ENCODE measurements at regions not wholly inside any gene's neighbourhood (a gene's known extent, or its start where the extent isn't known, plus 50 kb on each side); places are given as distances from the start of the nearest gene placed in this dataset.

DNA sequence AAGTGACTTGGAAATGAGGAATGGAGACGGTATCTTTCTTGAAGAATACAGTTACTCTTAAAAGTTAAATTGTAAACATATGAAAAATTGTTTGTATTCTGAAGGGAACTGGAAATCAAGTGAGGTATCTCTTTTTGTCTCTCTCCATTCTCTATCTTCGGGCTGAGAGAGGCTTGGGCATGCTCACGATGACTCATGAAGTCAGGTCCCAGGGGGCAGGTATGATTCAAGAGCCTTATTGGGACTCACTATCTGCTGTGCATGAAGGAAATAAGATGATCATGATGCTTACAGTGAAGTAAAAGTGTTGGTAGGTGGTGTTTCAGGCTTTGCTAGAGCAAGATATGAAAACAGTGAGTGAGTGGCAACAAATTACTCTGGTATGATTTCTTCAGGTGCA, 200.4 kb upstream of the PITX2 start:
- no peaks in the 10 kb centered on the region for H3K4me1 ChIP-seq
- 69 to 84% methylated on average over 3 of the region's 3 CpGs for WGBS, 2 donors (ENCODE audit: low coverage in 1 of 2)
- no peak overlapping the region for H3K27ac ChIP-seq
- no peaks in the 10 kb centered on the region for H3K9me3 ChIP-seq
- H3K4me3 ChIP-seq = no peak overlapping the region
- H3K27me3 ChIP-seq = no peaks in the 10 kb centered on the region
- H3K36me3 ChIP-seq = no peaks in the 10 kb centered on the region
- ATAC-seq = no peak
- TF ChIP-seq EP300 (IDR thresholded peaks at IDR 0.05) = no peak
- no peak for TF ChIP-seq POLR2AphosphoS5 (IDR thresholded peaks at IDR 0.05)
- TF ChIP-seq POLR2A (IDR thresholded peaks at IDR 0.05) = no peak
- TF ChIP-seq, protein P1, sequence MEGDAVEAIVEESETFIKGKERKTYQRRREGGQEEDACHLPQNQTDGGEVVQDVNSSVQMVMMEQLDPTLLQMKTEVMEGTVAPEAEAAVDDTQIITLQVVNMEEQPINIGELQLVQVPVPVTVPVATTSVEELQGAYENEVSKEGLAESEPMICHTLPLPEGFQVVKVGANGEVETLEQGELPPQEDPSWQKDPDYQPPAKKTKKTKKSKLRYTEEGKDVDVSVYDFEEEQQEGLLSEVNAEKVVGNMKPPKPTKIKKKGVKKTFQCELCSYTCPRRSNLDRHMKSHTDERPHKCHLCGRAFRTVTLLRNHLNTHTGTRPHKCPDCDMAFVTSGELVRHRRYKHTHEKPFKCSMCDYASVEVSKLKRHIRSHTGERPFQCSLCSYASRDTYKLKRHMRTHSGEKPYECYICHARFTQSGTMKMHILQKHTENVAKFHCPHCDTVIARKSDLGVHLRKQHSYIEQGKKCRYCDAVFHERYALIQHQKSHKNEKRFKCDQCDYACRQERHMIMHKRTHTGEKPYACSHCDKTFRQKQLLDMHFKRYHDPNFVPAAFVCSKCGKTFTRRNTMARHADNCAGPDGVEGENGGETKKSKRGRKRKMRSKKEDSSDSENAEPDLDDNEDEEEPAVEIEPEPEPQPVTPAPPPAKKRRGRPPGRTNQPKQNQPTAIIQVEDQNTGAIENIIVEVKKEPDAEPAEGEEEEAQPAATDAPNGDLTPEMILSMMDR (IDR thresholded peaks at IDR 0.05) = no peak

DNA sequence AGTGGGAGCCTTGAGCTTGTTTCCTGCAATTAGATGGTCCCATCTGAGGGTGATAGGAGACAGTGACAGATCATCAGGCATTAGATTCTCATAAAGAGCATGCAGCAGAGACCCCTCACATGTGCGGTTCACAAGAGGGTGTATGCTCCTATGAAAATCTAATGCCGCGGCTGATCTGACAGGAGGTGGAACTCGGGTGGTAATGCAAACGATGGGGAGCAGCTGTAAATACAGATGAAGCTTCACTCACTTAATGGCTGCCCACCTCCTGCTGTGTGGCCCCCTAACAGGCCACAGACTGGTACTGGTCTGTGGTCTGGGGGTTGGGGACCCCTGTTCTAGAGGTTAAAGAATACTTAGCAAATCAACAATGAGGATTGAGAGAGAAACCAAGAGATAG, 201.5 kb upstream of the PITX2 start:
- no peak overlapping the region for H3K27ac ChIP-seq
- peaks cover 0 to 8% (median 0%) of the 10 kb centered on the region in 3 donors for H3K9me3 ChIP-seq
- ATAC-seq = no peak
- no peaks in the 10 kb centered on the region for H3K27me3 ChIP-seq
- 97% methylated on average over 4 of the region's 5 CpGs; no CpG with 5 or more reads in 1 of the 2 donors for WGBS, 2 donors (ENCODE audit: low coverage in 1 of 2)
- TF ChIP-seq, protein P1 (IDR thresholded peaks at IDR 0.05) = no peak
- TF ChIP-seq POLR2A (IDR thresholded peaks at IDR 0.05) (no peak), POLR2AphosphoS5 (IDR thresholded peaks at IDR 0.05) (no peak), EP300 (IDR thresholded peaks at IDR 0.05) (no peak)
- no peak overlapping the region for H3K4me3 ChIP-seq
- H3K4me1 ChIP-seq = no peaks in the 10 kb centered on the region
- H3K36me3 ChIP-seq = no peaks in the 10 kb centered on the region

DNA sequence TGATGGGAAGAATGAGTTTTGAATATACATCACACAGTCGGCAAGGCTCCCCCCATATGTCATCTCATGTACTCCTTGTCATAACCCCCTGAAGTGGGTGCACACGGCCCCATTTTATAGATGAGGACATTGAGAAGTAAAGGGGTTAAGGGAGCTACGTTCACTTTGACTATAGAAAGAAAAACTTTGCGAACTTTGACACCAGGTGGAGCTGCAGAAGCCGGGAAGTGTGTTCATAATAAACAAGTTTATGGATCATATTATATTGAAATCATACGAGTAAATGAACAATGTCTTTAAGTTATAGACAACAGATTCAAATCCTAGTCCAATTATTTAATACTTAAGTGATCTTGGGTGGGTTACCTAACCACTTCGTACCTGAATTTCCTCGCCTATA, 203.8 kb upstream of the PITX2 start:
- Histone ChIP-seq H3K4me1 (no peaks in the 10 kb centered on the region), H3K36me3 (no peaks in the 10 kb centered on the region), H3K4me3 (no peak overlapping the region), H3K9me3 (peaks cover 0 to 8% (median 0%) of the 10 kb centered on the region in 3 donors), H3K27ac (no peak overlapping the region), H3K27me3 (no peaks in the 10 kb centered on the region)
- TF ChIP-seq POLR2A (IDR thresholded peaks at IDR 0.05) = no peak
- TF ChIP-seq, protein P1 (IDR thresholded peaks at IDR 0.05) = no peak
- TF ChIP-seq EP300 (IDR thresholded peaks at IDR 0.05) = no peak
- WGBS, 2 donors (ENCODE audit: low coverage in 1 of 2) = 77 to 78% methylated on average over 8 of the region's 8 CpGs
- ATAC-seq = no peak

DNA sequence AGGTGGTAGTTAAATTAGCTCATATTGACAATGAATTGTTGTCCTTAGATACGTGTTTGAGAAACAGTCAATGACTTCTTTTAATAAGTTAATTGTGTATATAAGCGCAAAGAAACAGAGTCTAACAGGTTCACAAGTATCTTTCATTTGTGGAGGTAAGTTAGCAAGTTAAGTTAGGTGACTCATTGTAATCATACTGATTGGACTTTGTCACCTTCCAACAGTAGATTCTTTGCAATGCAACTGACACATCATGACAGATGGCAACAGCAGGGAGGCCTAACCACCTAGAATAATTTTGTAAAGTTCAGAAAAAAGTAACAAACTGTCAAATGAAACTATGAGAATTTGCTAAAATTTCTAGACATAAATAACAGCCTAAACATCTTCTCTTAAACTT, 207.6 kb upstream of the PITX2 start:
- TF ChIP-seq EP300 (IDR thresholded peaks at IDR 0.05) = no peak
- TF ChIP-seq, protein P1 (IDR thresholded peaks at IDR 0.05) = no peak
- TF ChIP-seq POLR2AphosphoS5 (IDR thresholded peaks at IDR 0.05) = no peak
- no peak for TF ChIP-seq POLR2A (IDR thresholded peaks at IDR 0.05)
- Histone ChIP-seq H3K4me1 (no peaks in the 10 kb centered on the region), H3K36me3 (no peaks in the 10 kb centered on the region), H3K27me3 (no peaks in the 10 kb centered on the region), H3K4me3 (no peak overlapping the region), H3K27ac (no peak overlapping the region), H3K9me3 (peaks cover 0 to 8% (median 0%) of the 10 kb centered on the region in 3 donors)
- no peak for ATAC-seq
- WGBS, 2 donors (ENCODE audit: low coverage in 1 of 2) = 24 to 42% methylated on average over 2 of the region's 2 CpGs

DNA sequence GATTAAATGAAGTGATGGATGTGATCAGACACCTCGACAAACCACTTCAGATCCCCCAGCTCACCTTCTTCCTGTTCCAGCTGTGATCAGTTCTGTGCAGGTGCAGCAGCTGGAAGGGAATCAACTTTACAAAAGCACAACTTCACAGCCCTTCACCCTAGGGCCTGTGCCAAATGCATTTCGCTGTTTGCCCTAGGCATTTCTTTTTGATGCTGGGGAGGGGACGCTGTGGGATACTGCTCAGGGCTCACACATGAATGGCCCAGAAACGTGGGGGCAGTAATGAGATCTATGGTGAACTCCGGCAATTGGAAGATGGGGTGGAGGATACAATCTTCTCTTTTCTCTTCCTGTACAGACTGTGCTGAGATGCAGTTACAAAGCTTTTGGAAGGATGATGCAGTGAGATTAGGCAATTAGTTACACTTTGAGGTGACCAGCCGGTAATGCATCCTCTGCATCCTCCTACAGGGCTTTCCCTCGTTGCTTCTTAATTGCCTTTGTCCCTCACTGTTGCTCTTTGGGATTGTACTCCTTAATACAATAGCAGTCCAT, 215.1 kb upstream of the PITX2 start:
- H3K9me3 ChIP-seq = no peaks in the 10 kb centered on the region
- no peaks in the 10 kb centered on the region for H3K36me3 ChIP-seq
- no peak overlapping the region for H3K27ac ChIP-seq
- H3K4me1 ChIP-seq = no peaks in the 10 kb centered on the region
- no peak overlapping the region for H3K4me3 ChIP-seq
- WGBS, 2 donors (ENCODE audit: low coverage in 1 of 2) = 54 to 56% methylated on average over 4 to 6 of the region's 7 CpGs
- no peak for ATAC-seq
- TF ChIP-seq EP300 (IDR thresholded peaks at IDR 0.05) = no peak
- TF ChIP-seq, protein P1 (IDR thresholded peaks at IDR 0.05) = no peak
- no peak for TF ChIP-seq POLR2A (IDR thresholded peaks at IDR 0.05)
- TF ChIP-seq POLR2AphosphoS5 (IDR thresholded peaks at IDR 0.05) = no peak
- H3K27me3 ChIP-seq = no peaks in the 10 kb centered on the region
